ENCODE measurements at regions not wholly inside any gene's neighbourhood (a gene's known extent, or its start where the extent isn't known, plus 50 kb on each side); places are given as distances from the start of the nearest gene placed in this dataset.
"Not testable (repeated sequence)": the region's sequence is repeated elsewhere in the genome, so short reads cannot be mapped to it uniquely, and the experiment has no call there.

DNA sequence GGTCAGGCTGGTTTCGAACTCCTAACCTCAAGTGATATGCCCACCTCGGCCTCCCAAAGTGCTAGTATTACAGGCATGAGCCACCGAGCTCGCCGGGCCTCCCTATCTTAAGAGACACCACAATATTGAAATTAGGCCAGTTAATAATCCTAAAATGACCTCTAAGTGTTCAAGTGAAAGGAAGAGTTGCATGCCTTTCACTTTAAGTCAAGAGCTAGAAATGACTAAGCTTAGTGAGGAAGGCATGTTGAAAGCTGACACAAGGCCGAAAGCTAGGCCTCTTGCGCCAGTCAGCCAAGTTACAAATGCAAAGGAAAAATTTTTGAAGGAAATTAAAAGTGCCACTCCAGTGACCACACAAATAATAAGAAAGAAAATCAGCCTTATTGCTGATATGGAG, 144.5 kb upstream of the FNDC3A start:
- peaks cover 3% of the 10 kb centered on the region for H3K36me3 ChIP-seq (ENCODE audit: control insufficient read depth, insufficient read depth, low read length)
- H3K9me3 ChIP-seq (ENCODE audit: control insufficient read depth, insufficient read depth, low read length) = peaks cover 10% of the 10 kb centered on the region
- no peak overlapping the region for H3K4me3 ChIP-seq (ENCODE audit: low read depth, low read length)
- H3K4me1 ChIP-seq (ENCODE audit: control insufficient read depth, insufficient read depth, low read length) = peaks cover 11% of the 10 kb centered on the region
- H3K27me3 ChIP-seq (ENCODE audit: control insufficient read depth, insufficient read depth, low read length) = no peaks in the 10 kb centered on the region
- H3K9ac ChIP-seq (ENCODE audit: low read depth, low read length) = no peak overlapping the region

- no peaks in the 10 kb centered on the region for H3K36me3 ChIP-seq (ENCODE audit: control insufficient read depth, insufficient read depth, low read length)
- H3K9ac ChIP-seq (ENCODE audit: low read depth, low read length) = no peak overlapping the region
- no peaks in the 10 kb centered on the region for H3K27me3 ChIP-seq (ENCODE audit: control insufficient read depth, insufficient read depth, low read length)
- H3K4me1 ChIP-seq (ENCODE audit: control insufficient read depth, insufficient read depth, low read length) = peaks cover 11% of the 10 kb centered on the region
- no peak overlapping the region for H3K4me3 ChIP-seq (ENCODE audit: low read depth, low read length)
- no peaks in the 10 kb centered on the region for H3K9me3 ChIP-seq (ENCODE audit: control insufficient read depth, insufficient read depth, low read length)
Measured at GRCh38 chr13:48833412-48833811, 142.3 kb upstream of the FNDC3A start.

GRCh38 chr13:48835326-48835725, 140.4 kb upstream of the FNDC3A start:
- H3K9me3 ChIP-seq (ENCODE audit: control insufficient read depth, insufficient read depth, low read length); H3K9ac ChIP-seq (ENCODE audit: low read depth, low read length); H3K27me3 ChIP-seq (ENCODE audit: control insufficient read depth, insufficient read depth, low read length); H3K4me1 ChIP-seq (ENCODE audit: control insufficient read depth, insufficient read depth, low read length); H3K4me3 ChIP-seq (ENCODE audit: low read depth, low read length); H3K36me3 ChIP-seq (ENCODE audit: control insufficient read depth, insufficient read depth, low read length): not testable (repeated sequence)

GRCh38 chr13:48838193-48838973, 137.3 kb upstream of the FNDC3A start:
- Histone ChIP-seq H3K9ac (ENCODE audit: low read depth, low read length) (no peak overlapping the region), H3K4me1 (ENCODE audit: control insufficient read depth, insufficient read depth, low read length) (peaks cover 4% of the 10 kb centered on the region), H3K36me3 (ENCODE audit: control insufficient read depth, insufficient read depth, low read length) (no peaks in the 10 kb centered on the region), H3K27me3 (ENCODE audit: control insufficient read depth, insufficient read depth, low read length) (no peaks in the 10 kb centered on the region), H3K4me3 (ENCODE audit: low read depth, low read length) (no peak overlapping the region), H3K9me3 (ENCODE audit: control insufficient read depth, insufficient read depth, low read length) (no peaks in the 10 kb centered on the region)

- no peak overlapping the region for H3K9ac ChIP-seq (ENCODE audit: low read depth, low read length)
- no peaks in the 10 kb centered on the region for H3K9me3 ChIP-seq (ENCODE audit: control insufficient read depth, insufficient read depth, low read length)
- H3K4me1 ChIP-seq (ENCODE audit: control insufficient read depth, insufficient read depth, low read length) = peaks cover 4% of the 10 kb centered on the region
- no peaks in the 10 kb centered on the region for H3K36me3 ChIP-seq (ENCODE audit: control insufficient read depth, insufficient read depth, low read length)
- no peak overlapping the region for H3K4me3 ChIP-seq (ENCODE audit: low read depth, low read length)
- no peaks in the 10 kb centered on the region for H3K27me3 ChIP-seq (ENCODE audit: control insufficient read depth, insufficient read depth, low read length)
Measured at GRCh38 chr13:48839171-48839570, 136.5 kb upstream of the FNDC3A start.

- H3K9ac ChIP-seq (ENCODE audit: low read depth, low read length) = no peak overlapping the region
- H3K9me3 ChIP-seq (ENCODE audit: control insufficient read depth, insufficient read depth, low read length) = no peaks in the 10 kb centered on the region
- peaks cover 4% of the 10 kb centered on the region for H3K4me1 ChIP-seq (ENCODE audit: control insufficient read depth, insufficient read depth, low read length)
- no peak overlapping the region for H3K4me3 ChIP-seq (ENCODE audit: low read depth, low read length)
- H3K27me3 ChIP-seq (ENCODE audit: control insufficient read depth, insufficient read depth, low read length) = no peaks in the 10 kb centered on the region
- no peaks in the 10 kb centered on the region for H3K36me3 ChIP-seq (ENCODE audit: control insufficient read depth, insufficient read depth, low read length)
Measured at GRCh38 chr13:48840366-48840765, 135.3 kb upstream of the FNDC3A start.

DNA sequence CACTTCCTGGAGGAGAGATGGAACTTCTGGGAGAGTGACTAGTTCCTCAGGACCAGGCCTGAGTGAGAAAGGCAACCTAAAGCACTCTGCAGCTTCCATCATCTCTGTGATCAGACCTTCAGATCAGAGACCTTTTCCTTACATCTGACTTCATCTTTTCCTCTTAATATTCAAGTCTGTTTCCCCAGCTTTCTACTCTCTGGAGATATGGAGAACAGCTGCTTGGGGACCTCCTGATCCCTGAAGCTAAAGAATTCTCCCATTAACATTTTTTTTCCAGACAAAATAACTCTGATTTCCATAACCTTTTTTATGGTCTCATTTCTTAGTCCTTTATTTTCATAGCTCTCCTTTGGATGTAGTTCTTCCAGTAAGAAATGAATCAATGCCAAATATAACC, 133.4 kb upstream of the FNDC3A start:
- Histone ChIP-seq H3K4me3 (ENCODE audit: low read depth, low read length) (no peak overlapping the region), H3K9ac (ENCODE audit: low read depth, low read length) (no peak overlapping the region), H3K9me3 (ENCODE audit: control insufficient read depth, insufficient read depth, low read length) (no peaks in the 10 kb centered on the region), H3K27me3 (ENCODE audit: control insufficient read depth, insufficient read depth, low read length) (no peaks in the 10 kb centered on the region), H3K36me3 (ENCODE audit: control insufficient read depth, insufficient read depth, low read length) (no peaks in the 10 kb centered on the region), H3K4me1 (ENCODE audit: control insufficient read depth, insufficient read depth, low read length) (peaks cover 4% of the 10 kb centered on the region)

- H3K9me3 ChIP-seq (ENCODE audit: control insufficient read depth, insufficient read depth, low read length) = no peaks in the 10 kb centered on the region
- H3K4me3 ChIP-seq (ENCODE audit: low read depth, low read length) = no peak overlapping the region
- H3K27me3 ChIP-seq (ENCODE audit: control insufficient read depth, insufficient read depth, low read length) = no peaks in the 10 kb centered on the region
- no peaks in the 10 kb centered on the region for H3K36me3 ChIP-seq (ENCODE audit: control insufficient read depth, insufficient read depth, low read length)
- H3K4me1 ChIP-seq (ENCODE audit: control insufficient read depth, insufficient read depth, low read length) = peaks cover 4% of the 10 kb centered on the region
- H3K9ac ChIP-seq (ENCODE audit: low read depth, low read length) = no peak overlapping the region
Measured at GRCh38 chr13:48843630-48844380, 131.9 kb upstream of the FNDC3A start.

DNA sequence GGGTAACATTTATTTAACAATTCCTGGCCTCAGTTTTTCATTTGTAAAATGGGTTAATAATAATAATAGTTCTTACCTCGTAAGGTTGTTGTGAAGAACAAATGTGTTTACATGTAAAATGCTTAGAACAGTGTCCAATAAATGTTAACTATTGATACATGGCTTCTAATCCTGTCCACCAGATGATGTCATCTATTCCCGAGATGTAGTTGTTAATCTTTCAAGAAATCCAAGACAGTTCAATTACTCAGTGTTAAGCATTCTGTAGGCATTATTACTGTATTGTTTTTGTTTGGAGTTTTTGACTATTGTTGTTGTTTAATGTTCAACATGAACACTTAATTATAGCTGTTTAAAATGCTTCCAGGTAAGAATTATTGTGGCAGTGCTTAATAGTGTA, 131.0 kb upstream of the FNDC3A start:
- Histone ChIP-seq H3K27me3 (ENCODE audit: control insufficient read depth, insufficient read depth, low read length) (no peaks in the 10 kb centered on the region), H3K9me3 (ENCODE audit: control insufficient read depth, insufficient read depth, low read length) (no peaks in the 10 kb centered on the region), H3K4me1 (ENCODE audit: control insufficient read depth, insufficient read depth, low read length) (peaks cover 4% of the 10 kb centered on the region), H3K36me3 (ENCODE audit: control insufficient read depth, insufficient read depth, low read length) (no peaks in the 10 kb centered on the region), H3K9ac (ENCODE audit: low read depth, low read length) (no peak overlapping the region), H3K4me3 (ENCODE audit: low read depth, low read length) (no peak overlapping the region)

DNA sequence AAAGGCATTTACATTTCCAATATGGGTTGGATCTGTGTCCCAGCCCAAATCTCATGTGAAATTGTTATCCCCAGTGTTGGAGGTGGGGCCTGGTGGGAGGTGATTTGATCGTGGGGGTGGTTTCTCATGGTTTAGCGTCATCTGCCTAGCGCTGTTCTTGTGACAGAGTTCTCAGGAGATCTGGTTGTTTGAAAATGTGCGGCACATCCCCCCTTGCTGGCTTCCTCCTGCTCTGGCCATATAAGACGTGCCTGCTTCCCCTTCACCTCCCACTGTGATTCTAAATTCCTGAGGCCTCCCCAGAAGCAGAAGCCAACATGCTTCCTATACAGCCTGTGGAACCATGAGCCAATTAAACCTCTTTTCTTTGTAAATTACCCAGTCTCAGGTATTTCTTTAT, 126.2 kb upstream of the FNDC3A start:
- no peak overlapping the region for H3K9ac ChIP-seq (ENCODE audit: low read depth, low read length)
- H3K4me1 ChIP-seq (ENCODE audit: control insufficient read depth, insufficient read depth, low read length) = no peaks in the 10 kb centered on the region
- no peaks in the 10 kb centered on the region for H3K27me3 ChIP-seq (ENCODE audit: control insufficient read depth, insufficient read depth, low read length)
- no peak overlapping the region for H3K4me3 ChIP-seq (ENCODE audit: low read depth, low read length)
- H3K9me3 ChIP-seq (ENCODE audit: control insufficient read depth, insufficient read depth, low read length) = no peaks in the 10 kb centered on the region
- no peaks in the 10 kb centered on the region for H3K36me3 ChIP-seq (ENCODE audit: control insufficient read depth, insufficient read depth, low read length)

GRCh38 chr13:48851707-48852106, 124.0 kb upstream of the FNDC3A start:
- no peaks in the 10 kb centered on the region for H3K9me3 ChIP-seq (ENCODE audit: control insufficient read depth, insufficient read depth, low read length)
- no peaks in the 10 kb centered on the region for H3K4me1 ChIP-seq (ENCODE audit: control insufficient read depth, insufficient read depth, low read length)
- no peak overlapping the region for H3K9ac ChIP-seq (ENCODE audit: low read depth, low read length)
- no peak overlapping the region for H3K4me3 ChIP-seq (ENCODE audit: low read depth, low read length)
- no peaks in the 10 kb centered on the region for H3K27me3 ChIP-seq (ENCODE audit: control insufficient read depth, insufficient read depth, low read length)
- no peaks in the 10 kb centered on the region for H3K36me3 ChIP-seq (ENCODE audit: control insufficient read depth, insufficient read depth, low read length)

All from iPS-15b (cell line).